Liver (tissue), 8 donors: ENCODE measurements at regions not wholly inside any gene's neighbourhood (a gene's known extent, or its start where the extent isn't known, plus 50 kb on each side); places are given as distances from the start of the nearest gene placed in this dataset.

Experiments
- DNase-seq: peaks from one replicate; pipeline ENCODE4 v3.0.0-alpha.2; 2017; ENCODE audit warnings: low spot score
- H3K27ac ChIP-seq, 2 donors: one replicate each; pipeline ENCODE4 v1.7.0; 2013; ENCODE audit warnings: inconsistent platforms in 2 of 2, low read length in 2 of 2, control low read depth in 1 of 2, low read depth in 1 of 2, mild to moderate bottlenecking in 1 of 2
- H3K27me3 ChIP-seq, 4 donors: one replicate each; pipeline versions ENCODE4 v1.6.1 to v1.7.0; 2013; ENCODE audit warnings: low read length in 3 of 4, inconsistent platforms in 1 of 4, mild to moderate bottlenecking in 1 of 4, moderate library complexity in 1 of 4; ENCODE audit not compliant: control insufficient read depth in 4 of 4, insufficient read depth in 4 of 4
- H3K36me3 ChIP-seq, 4 donors: one replicate each; pipeline versions ENCODE4 v1.6.1 to v1.7.0; 2013; ENCODE audit warnings: low read length in 3 of 4, mild to moderate bottlenecking in 3 of 4, low read depth in 1 of 4, moderate library complexity in 1 of 4; ENCODE audit not compliant: control insufficient read depth in 4 of 4, insufficient read depth in 3 of 4
- H3K4me1 ChIP-seq, 4 donors: one replicate each; pipeline versions ENCODE4 v1.6.1 to v1.7.0; 2013; ENCODE audit warnings: low read length in 3 of 4, mild to moderate bottlenecking in 3 of 4, moderate library complexity in 1 of 4; ENCODE audit not compliant: control insufficient read depth in 4 of 4, insufficient read depth in 4 of 4
- H3K4me3 ChIP-seq, 3 donors: one replicate each; pipeline versions ENCODE4 v1.6.1 to v1.7.0; 2013; ENCODE audit warnings: low read length in 3 of 3, control low read depth in 1 of 3, low read depth in 1 of 3, mild to moderate bottlenecking in 1 of 3
- H3K9ac ChIP-seq, 2 donors: one replicate each; pipeline ENCODE4 v1.7.0; 2013; ENCODE audit warnings: low read length in 2 of 2, mild to moderate bottlenecking in 2 of 2, moderate library complexity in 2 of 2, control low read depth in 1 of 2, low read depth in 1 of 2
- H3K9me3 ChIP-seq, 4 donors: one replicate each; pipeline versions ENCODE4 v1.6.1 to v1.7.0; 2013; ENCODE audit warnings: low read length in 3 of 4; ENCODE audit not compliant: control insufficient read depth in 4 of 4
- EGR1 ChIP-seq, 2 donors: IDR thresholded peaks; 2 replicates each; pipeline ENCODE4 v1.6.1; 2016 to 2018; ENCODE audit warnings: antibody characterized with exemption in 2 of 2, low read depth in 2 of 2
- FOXA1 ChIP-seq: IDR thresholded peaks from 2 replicates; pipeline ENCODE4 v1.6.1; 2016; ENCODE audit warnings: antibody characterized with exemption
- FOXA2 ChIP-seq: IDR thresholded peaks from 2 replicates; pipeline ENCODE4 v1.6.1; 2016; ENCODE audit warnings: antibody characterized with exemption
- GABPA ChIP-seq, 2 donors: IDR thresholded peaks in 1 of 2; conservative IDR thresholded peaks in 1 of 2; 2 replicates each; pipeline ENCODE4 v1.6.1; 2016; ENCODE audit warnings: antibody characterized with exemption in 2 of 2, mild to moderate bottlenecking in 1 of 2, moderate library complexity in 1 of 2
- HNF4A ChIP-seq, 2 donors: conservative IDR thresholded peaks; 2 replicates each; pipeline ENCODE4 v1.6.1; 2016; ENCODE audit warnings: antibody characterized with exemption in 2 of 2, mild to moderate bottlenecking in 2 of 2
- HNF4G ChIP-seq: IDR thresholded peaks from 2 replicates; pipeline ENCODE4 v1.6.1; 2016; ENCODE audit warnings: antibody characterized with exemption
- JUND ChIP-seq, 2 donors: IDR thresholded peaks; 2 replicates each; pipeline ENCODE4 v1.6.1; 2016; ENCODE audit warnings: antibody characterized with exemption in 2 of 2
- NR2F2 ChIP-seq: IDR thresholded peaks from 2 replicates; pipeline ENCODE4 v1.6.1; 2016; ENCODE audit warnings: antibody characterized with exemption
- RAD21 ChIP-seq, 2 donors: IDR thresholded peaks; 2 replicates each; pipeline ENCODE4 v1.6.1; 2016; ENCODE audit warnings: antibody characterized with exemption in 2 of 2, mild to moderate bottlenecking in 2 of 2
- RXRA ChIP-seq, 2 donors: IDR thresholded peaks; 2 replicates each; pipeline ENCODE4 v1.6.1; 2017 to 2018; ENCODE audit warnings: antibody characterized with exemption in 2 of 2, mild to moderate bottlenecking in 1 of 2
- SP1 ChIP-seq: IDR thresholded peaks from 2 replicates; pipeline ENCODE4 v1.6.1; 2018; ENCODE audit warnings: antibody characterized with exemption, mild to moderate bottlenecking
- TAF1 ChIP-seq: conservative IDR thresholded peaks from 2 replicates; pipeline ENCODE4 v1.6.1; 2016; ENCODE audit warnings: antibody characterized with exemption, mild to moderate bottlenecking
- YY1 ChIP-seq: IDR thresholded peaks from 2 replicates; pipeline ENCODE4 v1.6.1; 2016; ENCODE audit warnings: antibody characterized with exemption, mild to moderate bottlenecking
- WGBS: extraction: QIAGEN DNeasy Blood & Tissue Kit; methylation state at CpG from one replicate; pipeline ENCODE4 v1.1.7; 2013; 5-methylcytosine and 5-hydroxymethylcytosine counted together
- TF ChIP-seq, protein P1 (sequence below): IDR thresholded peaks from 2 replicates; pipeline ENCODE4 v1.6.1; 2016; ENCODE audit warnings: antibody characterized with exemption, mild to moderate bottlenecking
- TF ChIP-seq, protein P2 (sequence below): IDR thresholded peaks from 2 replicates; pipeline ENCODE4 v1.6.1; 2016; ENCODE audit warnings: antibody characterized with exemption
- TF ChIP-seq, protein P3 (sequence below): fragments of 150-350 bp; IDR thresholded peaks from 2 replicates; pipeline ENCODE4 v1.5.1; 2017; ENCODE audit warnings: improper control_type of control experiment, low read depth, low read length; ENCODE audit not compliant: missing input control
- TF ChIP-seq, protein P4 (sequence below): IDR thresholded peaks from 2 replicates; pipeline ENCODE4 v1.6.1; 2016; ENCODE audit warnings: antibody characterized with exemption
- TF ChIP-seq, protein P5 (sequence below): IDR thresholded peaks from 2 replicates; pipeline ENCODE4 v1.6.1; 2016; ENCODE audit warnings: antibody characterized with exemption
- donor health status: healthy.
- donor health status: healthy.
- donor health status: healthy.
- donor health status: healthy.
- donor health status: healthy.

DNA sequence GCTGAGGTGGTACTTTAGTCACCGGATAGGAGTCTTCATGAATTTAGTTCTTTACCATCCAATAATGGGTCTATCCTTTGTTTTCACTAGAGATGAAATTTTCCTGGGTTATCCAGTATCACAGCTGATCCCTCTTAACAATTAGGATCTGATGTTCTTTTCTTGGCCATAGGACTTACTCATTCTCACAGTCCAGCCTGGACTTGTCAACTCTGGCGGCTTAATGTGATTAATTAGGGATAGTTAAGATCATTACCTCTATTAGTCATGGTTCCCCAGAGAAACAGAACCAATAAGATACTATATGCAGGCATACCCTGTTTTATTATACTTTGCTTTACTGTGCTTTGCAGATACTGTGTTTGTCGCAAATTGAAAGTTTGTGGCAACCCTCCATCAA is 272.7 kb upstream of the FAT4 start:
- Histone ChIP-seq H3K9me3 (no peaks in the 10 kb centered on the region), H3K27ac (no peak overlapping the region), H3K4me3 (no peak overlapping the region), H3K4me1 (no peaks in the 10 kb centered on the region), H3K9ac (no peak overlapping the region), H3K27me3 (peaks cover 0 to 2% (median 0%) of the 10 kb centered on the region in 4 donors), H3K36me3 (no peaks in the 10 kb centered on the region)
- no peak for TF ChIP-seq SP1
- TF ChIP-seq NR2F2, result no peak
- no peak for TF ChIP-seq HNF4G
- no peak for DNase-seq
- 87% methylated on average over 3 of the region's 3 CpGs for WGBS

DNA sequence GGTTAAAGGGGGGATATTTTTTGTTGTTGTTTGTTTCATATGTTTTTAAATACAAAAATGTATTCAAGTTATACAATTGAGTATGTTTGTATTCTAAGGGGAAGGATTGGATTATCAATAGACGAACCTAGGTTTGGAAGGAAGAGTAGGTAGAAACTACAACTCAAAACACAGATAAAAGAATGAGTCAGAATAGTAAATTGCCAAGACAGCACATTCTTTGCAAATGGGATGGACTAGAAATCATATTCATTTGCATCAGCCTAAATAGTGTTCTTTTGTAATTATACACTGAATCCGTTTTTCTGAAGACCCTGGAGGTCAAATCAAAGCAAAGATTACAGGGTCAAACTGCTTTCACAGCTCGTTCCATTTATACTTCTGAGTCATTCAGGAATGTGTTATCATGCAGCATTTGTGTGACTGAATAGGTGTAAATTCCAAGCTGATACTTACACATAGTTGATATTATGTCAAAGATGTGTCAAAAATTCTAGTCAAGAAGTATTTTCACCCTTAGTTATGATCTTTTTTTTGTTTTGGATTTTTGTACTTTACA is 273.3 kb upstream of the FAT4 start:
- Histone ChIP-seq H3K4me1 (no peaks in the 10 kb centered on the region), H3K4me3 (no peak overlapping the region), H3K9ac (no peak overlapping the region), H3K27ac (no peak overlapping the region), H3K9me3 (no peaks in the 10 kb centered on the region), H3K36me3 (no peaks in the 10 kb centered on the region), H3K27me3 (peaks cover 0 to 2% (median 0%) of the 10 kb centered on the region in 4 donors)
- WGBS, result 34% methylated on average over 3 of the region's 3 CpGs
- TF ChIP-seq JUND (IDR thresholded peaks at IDR 0.05) (no peak), HNF4A (conservative IDR thresholded peaks at IDR 0.05) (no peak), GABPA (IDR thresholded peaks at IDR 0.05 in 1 of 2, conservative IDR thresholded peaks at IDR 0.05 in 1 of 2) (no peak), HNF4G (no peak), NR2F2 (no peak), RXRA (IDR thresholded peaks at IDR 0.05) (no peak), YY1 (no peak), RAD21 (IDR thresholded peaks at IDR 0.05) (no peak), EGR1 (IDR thresholded peaks at IDR 0.05; ENCODE audit: low read depth in 2 of 2) (no peak), FOXA2 (no peak), TAF1 (no peak), SP1 (no peak), FOXA1 (no peak)
- TF ChIP-seq, protein P1, sequence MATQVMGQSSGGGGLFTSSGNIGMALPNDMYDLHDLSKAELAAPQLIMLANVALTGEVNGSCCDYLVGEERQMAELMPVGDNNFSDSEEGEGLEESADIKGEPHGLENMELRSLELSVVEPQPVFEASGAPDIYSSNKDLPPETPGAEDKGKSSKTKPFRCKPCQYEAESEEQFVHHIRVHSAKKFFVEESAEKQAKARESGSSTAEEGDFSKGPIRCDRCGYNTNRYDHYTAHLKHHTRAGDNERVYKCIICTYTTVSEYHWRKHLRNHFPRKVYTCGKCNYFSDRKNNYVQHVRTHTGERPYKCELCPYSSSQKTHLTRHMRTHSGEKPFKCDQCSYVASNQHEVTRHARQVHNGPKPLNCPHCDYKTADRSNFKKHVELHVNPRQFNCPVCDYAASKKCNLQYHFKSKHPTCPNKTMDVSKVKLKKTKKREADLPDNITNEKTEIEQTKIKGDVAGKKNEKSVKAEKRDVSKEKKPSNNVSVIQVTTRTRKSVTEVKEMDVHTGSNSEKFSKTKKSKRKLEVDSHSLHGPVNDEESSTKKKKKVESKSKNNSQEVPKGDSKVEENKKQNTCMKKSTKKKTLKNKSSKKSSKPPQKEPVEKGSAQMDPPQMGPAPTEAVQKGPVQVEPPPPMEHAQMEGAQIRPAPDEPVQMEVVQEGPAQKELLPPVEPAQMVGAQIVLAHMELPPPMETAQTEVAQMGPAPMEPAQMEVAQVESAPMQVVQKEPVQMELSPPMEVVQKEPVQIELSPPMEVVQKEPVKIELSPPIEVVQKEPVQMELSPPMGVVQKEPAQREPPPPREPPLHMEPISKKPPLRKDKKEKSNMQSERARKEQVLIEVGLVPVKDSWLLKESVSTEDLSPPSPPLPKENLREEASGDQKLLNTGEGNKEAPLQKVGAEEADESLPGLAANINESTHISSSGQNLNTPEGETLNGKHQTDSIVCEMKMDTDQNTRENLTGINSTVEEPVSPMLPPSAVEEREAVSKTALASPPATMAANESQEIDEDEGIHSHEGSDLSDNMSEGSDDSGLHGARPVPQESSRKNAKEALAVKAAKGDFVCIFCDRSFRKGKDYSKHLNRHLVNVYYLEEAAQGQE, result no peak
- TF ChIP-seq, protein P2, sequence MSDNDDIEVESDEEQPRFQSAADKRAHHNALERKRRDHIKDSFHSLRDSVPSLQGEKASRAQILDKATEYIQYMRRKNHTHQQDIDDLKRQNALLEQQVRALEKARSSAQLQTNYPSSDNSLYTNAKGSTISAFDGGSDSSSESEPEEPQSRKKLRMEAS, result no peak
- TF ChIP-seq, protein P3, sequence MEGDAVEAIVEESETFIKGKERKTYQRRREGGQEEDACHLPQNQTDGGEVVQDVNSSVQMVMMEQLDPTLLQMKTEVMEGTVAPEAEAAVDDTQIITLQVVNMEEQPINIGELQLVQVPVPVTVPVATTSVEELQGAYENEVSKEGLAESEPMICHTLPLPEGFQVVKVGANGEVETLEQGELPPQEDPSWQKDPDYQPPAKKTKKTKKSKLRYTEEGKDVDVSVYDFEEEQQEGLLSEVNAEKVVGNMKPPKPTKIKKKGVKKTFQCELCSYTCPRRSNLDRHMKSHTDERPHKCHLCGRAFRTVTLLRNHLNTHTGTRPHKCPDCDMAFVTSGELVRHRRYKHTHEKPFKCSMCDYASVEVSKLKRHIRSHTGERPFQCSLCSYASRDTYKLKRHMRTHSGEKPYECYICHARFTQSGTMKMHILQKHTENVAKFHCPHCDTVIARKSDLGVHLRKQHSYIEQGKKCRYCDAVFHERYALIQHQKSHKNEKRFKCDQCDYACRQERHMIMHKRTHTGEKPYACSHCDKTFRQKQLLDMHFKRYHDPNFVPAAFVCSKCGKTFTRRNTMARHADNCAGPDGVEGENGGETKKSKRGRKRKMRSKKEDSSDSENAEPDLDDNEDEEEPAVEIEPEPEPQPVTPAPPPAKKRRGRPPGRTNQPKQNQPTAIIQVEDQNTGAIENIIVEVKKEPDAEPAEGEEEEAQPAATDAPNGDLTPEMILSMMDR, result no peak
- TF ChIP-seq, protein P4, sequence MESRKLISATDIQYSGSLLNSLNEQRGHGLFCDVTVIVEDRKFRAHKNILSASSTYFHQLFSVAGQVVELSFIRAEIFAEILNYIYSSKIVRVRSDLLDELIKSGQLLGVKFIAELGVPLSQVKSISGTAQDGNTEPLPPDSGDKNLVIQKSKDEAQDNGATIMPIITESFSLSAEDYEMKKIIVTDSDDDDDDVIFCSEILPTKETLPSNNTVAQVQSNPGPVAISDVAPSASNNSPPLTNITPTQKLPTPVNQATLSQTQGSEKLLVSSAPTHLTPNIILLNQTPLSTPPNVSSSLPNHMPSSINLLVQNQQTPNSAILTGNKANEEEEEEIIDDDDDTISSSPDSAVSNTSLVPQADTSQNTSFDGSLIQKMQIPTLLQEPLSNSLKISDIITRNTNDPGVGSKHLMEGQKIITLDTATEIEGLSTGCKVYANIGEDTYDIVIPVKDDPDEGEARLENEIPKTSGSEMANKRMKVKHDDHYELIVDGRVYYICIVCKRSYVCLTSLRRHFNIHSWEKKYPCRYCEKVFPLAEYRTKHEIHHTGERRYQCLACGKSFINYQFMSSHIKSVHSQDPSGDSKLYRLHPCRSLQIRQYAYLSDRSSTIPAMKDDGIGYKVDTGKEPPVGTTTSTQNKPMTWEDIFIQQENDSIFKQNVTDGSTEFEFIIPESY, result no peak
- TF ChIP-seq, protein P5, sequence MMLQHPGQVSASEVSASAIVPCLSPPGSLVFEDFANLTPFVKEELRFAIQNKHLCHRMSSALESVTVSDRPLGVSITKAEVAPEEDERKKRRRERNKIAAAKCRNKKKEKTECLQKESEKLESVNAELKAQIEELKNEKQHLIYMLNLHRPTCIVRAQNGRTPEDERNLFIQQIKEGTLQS, result no peak
- DNase-seq, result no peak
